ENCODE measurements at regions not wholly inside any gene's neighbourhood (a gene's known extent, or its start where the extent isn't known, plus 50 kb on each side); places are given as distances from the start of the nearest gene placed in this dataset.

DNA sequence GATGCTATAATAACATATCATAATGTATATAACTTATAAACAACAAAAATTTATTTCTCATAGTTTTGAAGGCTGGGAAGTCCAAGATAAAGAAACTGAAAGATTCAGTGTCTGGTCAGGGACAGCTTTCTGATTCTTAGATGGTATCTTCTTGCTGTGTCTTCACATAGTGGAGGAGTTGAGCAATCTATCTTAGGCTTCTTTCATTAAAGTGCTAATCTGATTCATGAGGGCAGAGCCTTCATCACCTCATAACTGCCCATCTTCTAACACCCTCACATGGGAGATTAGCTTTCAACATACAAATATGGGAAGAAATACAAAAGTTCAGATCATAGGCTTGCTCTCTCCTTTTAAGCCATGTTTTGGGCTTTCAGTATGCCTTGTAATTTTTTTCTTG is 774.8 kb upstream of the EPHA6 start:
- DNase-seq: no peak

DNA sequence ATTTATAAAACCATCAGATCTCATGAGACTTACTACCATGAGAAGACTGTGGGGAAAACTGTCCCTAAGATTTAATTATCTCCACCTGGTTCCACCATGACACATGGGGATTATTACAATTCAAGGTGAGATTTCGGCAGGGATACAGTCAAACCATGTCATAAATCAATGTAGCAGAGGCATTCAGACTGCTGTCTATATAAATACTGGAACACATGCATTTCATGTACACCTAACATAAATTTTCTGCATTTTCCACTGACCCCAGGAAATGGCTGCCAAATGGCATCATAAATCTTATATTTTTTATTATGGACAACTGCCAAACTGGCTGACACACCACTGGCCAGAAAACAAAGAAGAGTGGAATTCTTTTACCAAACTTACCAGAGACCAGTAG is 755.1 kb upstream of the EPHA6 start:
- no peak for DNase-seq

DNA sequence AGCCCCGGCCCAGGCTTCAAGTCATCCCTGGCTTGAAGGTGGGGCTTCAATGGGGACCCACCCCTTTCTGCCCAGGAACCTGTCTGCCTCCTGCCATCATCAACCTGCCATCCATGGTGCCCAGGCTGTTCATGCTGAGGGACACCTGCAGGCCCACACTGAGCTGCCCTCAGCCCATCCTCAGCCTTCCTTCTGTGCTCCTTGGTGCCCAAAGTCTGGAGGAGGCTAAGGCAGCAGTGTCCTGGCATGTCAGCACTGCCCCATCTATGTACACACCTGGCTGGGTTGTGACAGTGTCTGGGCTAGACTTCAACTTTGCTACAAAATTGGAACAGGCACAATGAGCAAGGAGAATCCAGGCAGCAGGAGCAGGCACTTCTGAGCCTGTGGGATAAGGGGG is 745.3 kb upstream of the EPHA6 start:
- no peak for DNase-seq

DNA sequence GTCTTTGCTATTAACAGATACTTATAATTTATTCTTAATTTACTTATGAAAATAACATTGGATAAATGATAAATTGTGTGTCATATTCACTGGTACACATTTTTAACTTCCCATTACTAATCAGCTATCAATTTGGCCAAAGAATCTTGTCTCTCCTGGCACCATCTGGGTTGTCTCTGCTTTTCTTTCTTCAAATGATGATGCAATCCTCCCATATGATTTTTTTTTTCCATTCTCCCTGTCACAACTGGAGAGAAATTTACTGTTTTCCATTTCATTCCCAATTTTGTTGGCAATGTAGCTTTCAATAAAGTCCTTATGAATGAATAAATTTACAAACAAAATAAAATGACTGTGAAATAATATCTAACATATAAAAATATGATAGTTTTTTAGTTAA is 743.7 kb upstream of the EPHA6 start:
- DNase-seq: no peak

DNA sequence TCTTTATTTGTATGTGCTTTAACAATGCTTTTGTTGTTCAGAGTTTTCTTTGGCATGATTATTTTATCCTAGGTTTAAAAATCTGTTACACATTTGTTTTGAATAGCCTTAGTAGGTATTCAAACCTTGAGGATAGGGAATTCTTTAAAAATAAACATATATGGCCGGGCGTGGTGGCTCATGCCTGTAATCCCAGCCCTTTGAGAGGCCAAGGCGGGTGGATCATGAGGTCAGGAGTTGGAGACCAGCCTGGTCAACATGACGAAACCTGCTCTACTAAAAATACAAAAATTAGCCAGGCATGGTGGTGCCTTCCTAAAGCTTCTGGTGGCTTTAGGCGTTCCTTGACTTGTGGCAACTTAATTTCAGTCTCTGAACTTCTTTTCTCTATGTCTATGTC is 743.3 kb upstream of the EPHA6 start:
- no peak for DNase-seq

DNA sequence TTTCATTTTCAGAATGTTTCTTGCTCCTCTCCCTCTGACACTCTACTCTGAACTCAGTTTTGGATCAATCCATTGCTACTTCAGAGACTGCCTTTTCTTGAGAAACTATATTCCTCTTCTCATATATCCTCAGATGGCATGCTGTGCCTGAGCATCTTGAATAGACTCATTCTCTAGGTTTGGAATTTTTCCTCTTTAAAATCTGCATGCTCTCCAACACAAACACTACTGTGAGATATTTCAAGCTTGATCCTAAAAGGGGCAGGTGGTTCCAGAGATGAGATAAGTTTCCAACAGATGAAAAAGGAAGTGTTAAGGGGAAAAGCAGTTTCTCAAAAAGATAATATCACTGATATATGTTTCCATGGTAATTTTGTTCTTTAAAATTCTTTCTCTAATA is 742.2 kb upstream of the EPHA6 start:
- DNase-seq: no peak

DNA sequence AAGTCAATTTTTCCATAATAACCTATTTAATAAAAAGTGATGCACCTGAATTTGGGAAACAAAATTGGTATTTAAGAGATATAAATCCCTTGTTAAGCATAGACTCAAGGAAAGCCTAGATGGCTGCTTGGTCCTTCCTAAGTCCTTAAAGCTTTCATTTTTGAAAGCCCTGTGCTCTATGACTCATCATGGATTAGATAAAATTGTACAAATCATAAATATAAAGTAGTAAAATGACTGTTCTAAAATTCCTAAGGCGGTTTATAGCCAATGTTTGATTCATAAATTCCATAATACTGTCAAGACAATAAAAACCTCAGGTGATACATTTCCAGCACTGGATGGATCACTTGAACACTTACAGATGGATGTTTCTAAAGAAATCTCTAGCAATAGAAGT is 730.8 kb upstream of the EPHA6 start:
- no peak for DNase-seq

DNA sequence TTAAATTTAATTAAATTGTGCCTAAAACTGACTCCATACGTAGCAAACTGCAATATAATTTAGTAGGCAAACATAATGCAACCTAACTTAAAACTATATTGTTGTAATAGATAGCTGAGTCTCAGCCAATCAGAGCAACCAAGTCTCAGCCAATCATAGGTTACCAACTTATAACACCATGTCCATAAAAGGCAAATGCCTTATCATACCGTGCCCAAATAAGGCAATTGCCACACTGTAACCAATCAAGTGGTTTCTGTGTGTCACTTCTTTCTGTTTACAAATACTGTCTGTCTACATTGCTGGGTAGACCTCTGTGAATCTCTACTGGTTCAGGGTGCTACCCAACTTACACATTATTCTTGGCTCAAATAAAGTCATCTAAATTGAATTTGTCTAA is 728.4 kb upstream of the EPHA6 start:
- no peak for DNase-seq

DNA sequence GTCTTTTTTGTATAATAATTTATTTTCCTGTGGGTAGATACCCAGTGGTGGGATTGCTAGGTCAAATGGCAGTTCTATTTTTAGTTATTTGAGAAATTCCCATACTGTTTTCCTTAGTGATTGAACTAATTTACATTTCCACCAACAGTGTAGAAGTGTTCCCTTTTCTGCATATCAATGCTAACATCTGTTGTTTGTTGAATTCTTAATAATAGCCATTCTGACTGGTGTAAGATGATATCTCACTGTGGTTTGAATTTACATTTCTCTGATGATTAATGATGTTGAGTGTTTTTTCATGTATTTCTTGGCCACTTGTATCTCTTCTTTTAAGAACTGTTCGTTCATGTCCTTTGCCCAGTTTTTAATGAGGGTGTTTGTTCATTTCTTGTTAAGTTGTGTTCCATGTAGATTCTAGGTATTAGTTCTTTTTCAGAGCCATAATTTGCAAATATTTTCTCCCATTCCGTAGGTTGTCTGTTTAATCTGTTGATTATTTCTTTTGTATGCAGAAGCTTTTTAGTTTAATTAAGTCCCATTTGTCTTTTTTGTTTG is 713.3 kb upstream of the EPHA6 start:
- no peak for DNase-seq

DNA sequence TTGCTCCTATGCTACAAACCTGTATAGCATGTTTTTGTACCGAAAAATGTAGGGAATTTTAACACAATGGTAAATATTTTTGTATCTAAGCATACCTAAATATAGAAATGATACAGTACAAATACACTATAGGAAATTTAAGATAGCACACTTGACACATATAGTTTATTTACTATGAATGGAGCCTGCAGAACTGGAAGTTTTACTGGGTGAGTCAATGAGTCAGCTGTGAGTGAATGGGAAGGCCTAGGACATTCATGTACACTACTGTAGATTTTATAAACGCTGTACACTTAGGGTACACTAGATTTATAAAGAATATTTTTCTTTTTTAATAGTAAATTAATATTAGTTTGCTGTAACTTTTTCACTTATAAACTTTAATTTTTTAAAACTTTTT is 707.7 kb upstream of the EPHA6 start:
- DNase-seq: no peak
